Karpas-422 (cell line): ENCODE measurements at regions not wholly inside any gene's neighbourhood (a gene's known extent, or its start where the extent isn't known, plus 50 kb on each side); places are given as distances from the start of the nearest gene placed in this dataset.

ENCODE experiments used
- DNase-seq: peaks from one replicate; pipeline ENCODE4 v3.0.0-alpha.2; 2015
- H2AFZ ChIP-seq: fragments of 200-600 bp; sonication (generic); 2 replicates; pipeline ENCODE4 v1.6.1; 2014; ENCODE audit warnings: antibody characterized with exemption, low read length, mixed read lengths
- H3K27ac ChIP-seq: fragments of 200-600 bp; sonication (generic); 2 replicates; pipeline ENCODE4 v1.5.1; 2014; ENCODE audit warnings: mild to moderate bottlenecking, low read length, moderate library complexity
- H3K27me3 ChIP-seq: fragments of 200-600 bp; sonication (generic); 2 replicates; pipeline ENCODE4 v1.6.1; 2014; ENCODE audit warnings: low read length, mixed read lengths
- H3K36me3 ChIP-seq: fragments of 200-600 bp; sonication (generic); 2 replicates; pipeline ENCODE4 v1.6.1; 2014; ENCODE audit warnings: low read length, mixed read lengths; ENCODE audit not compliant: insufficient read depth
- H3K4me1 ChIP-seq: fragments of 200-600 bp; sonication (generic); 2 replicates; pipeline ENCODE4 v1.6.1; 2014; ENCODE audit warnings: mild to moderate bottlenecking, low read length, mixed read lengths
- H3K4me2 ChIP-seq: fragments of 200-600 bp; sonication (generic); 2 replicates; pipeline ENCODE4 v1.6.1; 2014; ENCODE audit warnings: low read length, low read depth, mild to moderate bottlenecking; ENCODE audit not compliant: poor library complexity, severe bottlenecking
- H3K4me3 ChIP-seq: fragments of 200-600 bp; sonication (generic); 2 replicates; pipeline ENCODE4 v1.5.1; 2014; ENCODE audit warnings: mild to moderate bottlenecking, antibody characterized with exemption, low read length, mixed read lengths
- H3K79me2 ChIP-seq: fragments of 200-600 bp; sonication (generic); 2 replicates; pipeline ENCODE4 v1.6.1; 2014; ENCODE audit warnings: mild to moderate bottlenecking, low read length, mixed read lengths
- H3K9ac ChIP-seq: fragments of 200-600 bp; sonication (generic); 2 replicates; pipeline ENCODE4 v1.6.0; 2014; ENCODE audit warnings: low read length
- H3K9me2 ChIP-seq: fragments of 200-600 bp; sonication (generic), shearing (Covaris generic); replicated peaks from 2 replicates; pipeline ENCODE4 v1.6.0; 2014; ENCODE audit warnings: mild to moderate bottlenecking, low read length, moderate library complexity; ENCODE audit not compliant: insufficient read depth
- H3K9me3 ChIP-seq: fragments of 300-700, 200-600 bp; sonication (generic); 2 replicates; pipeline ENCODE4 v1.6.1; 2014; ENCODE audit warnings: low read length, mixed read lengths
- H4K20me1 ChIP-seq: fragments of 200-600 bp; sonication (generic); 2 replicates; pipeline ENCODE4 v1.6.1; 2014; ENCODE audit warnings: mild to moderate bottlenecking, antibody characterized with exemption, low read length, low read depth; ENCODE audit not compliant: insufficient read depth

DNA sequence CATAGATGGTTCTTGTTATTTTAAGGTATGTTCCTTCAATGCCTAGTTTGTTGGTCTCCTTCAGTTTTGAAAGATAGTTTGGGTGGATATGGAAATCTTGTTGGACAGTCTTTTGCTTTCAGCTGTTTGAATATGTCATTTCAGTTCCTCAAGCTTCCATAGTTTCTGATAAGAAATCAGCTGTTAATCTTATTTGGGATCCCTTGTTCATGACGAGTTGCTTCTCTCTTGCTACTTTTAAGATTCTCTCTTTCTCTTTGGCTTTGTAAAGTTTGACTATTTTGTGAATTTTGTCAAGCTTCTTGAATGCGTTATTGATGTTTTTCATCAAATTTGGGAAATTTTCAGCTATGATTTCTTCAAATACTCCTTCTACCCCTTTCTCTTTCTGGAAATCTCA is 129.5 kb downstream of the GNL3L start:
- H3K4me1 ChIP-seq: no peaks in the 10 kb centered on the region
- peaks cover 19% of the 10 kb centered on the region for H3K9me3 ChIP-seq
- 0 out of 2 replicates have a peak, but pooled peaks cover 3% of the 10 kb centered on the region for H3K36me3 ChIP-seq
- H3K79me2 ChIP-seq: no peaks in the 10 kb centered on the region
- H3K27me3 ChIP-seq: no peaks in the 10 kb centered on the region
- no peak overlapping the region for H3K27ac ChIP-seq
- no peaks in the 10 kb centered on the region for H4K20me1 ChIP-seq
- H2AFZ ChIP-seq: no peak overlapping the region
- H3K9ac ChIP-seq: no peak overlapping the region
- no peaks in the 10 kb centered on the region for H3K9me2 ChIP-seq
- no peak overlapping the region for H3K4me2 ChIP-seq
- H3K4me3 ChIP-seq: no peak overlapping the region
- no peak for DNase-seq

DNA sequence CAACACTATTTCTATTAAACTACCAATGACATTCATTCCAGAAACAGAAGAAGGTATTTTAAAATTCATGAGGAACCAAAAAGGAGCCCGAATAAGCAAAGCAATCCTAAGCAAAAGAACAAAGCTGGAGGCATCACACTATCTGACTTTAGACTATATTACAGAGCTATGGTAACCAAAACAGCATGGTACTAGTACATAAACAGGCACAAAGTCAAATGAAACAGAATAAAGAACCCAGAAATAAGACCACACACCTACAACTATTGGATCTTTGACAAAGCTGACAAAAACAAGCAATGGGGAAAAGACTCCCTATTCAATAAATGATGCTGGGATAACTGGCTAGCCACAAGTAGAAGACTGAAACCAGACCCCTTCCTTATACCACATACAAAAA is 122.3 kb downstream of the ITIH6 start:
- no peak overlapping the region for H3K9ac ChIP-seq
- no peak overlapping the region for H3K27ac ChIP-seq
- no peaks in the 10 kb centered on the region for H3K27me3 ChIP-seq
- no peaks in the 10 kb centered on the region for H3K4me1 ChIP-seq
- no peaks in the 10 kb centered on the region for H4K20me1 ChIP-seq
- no peaks in the 10 kb centered on the region for H3K36me3 ChIP-seq
- no peaks in the 10 kb centered on the region for H3K9me3 ChIP-seq
- no peaks in the 10 kb centered on the region for H3K79me2 ChIP-seq
- H3K9me2 ChIP-seq: no peaks in the 10 kb centered on the region
- no peak for DNase-seq
- H3K4me2 ChIP-seq: no peak overlapping the region
- no peak overlapping the region for H3K4me3 ChIP-seq
- H2AFZ ChIP-seq: no peak overlapping the region

GRCh38 chrX:54695231-54695630 is 102.8 kb downstream of the ITIH6 start:
- Histone ChIP-seq H4K20me1 (no peaks in the 10 kb centered on the region), H3K4me3 (no peak overlapping the region), H3K4me2 (no peak overlapping the region), H3K36me3 (no peaks in the 10 kb centered on the region), H3K9me3 (0 out of 2 replicates have a peak, but pooled peaks cover 5% of the 10 kb centered on the region), H3K79me2 (no peaks in the 10 kb centered on the region), H2AFZ (no peak overlapping the region), H3K4me1 (peaks cover 10% of the 10 kb centered on the region), H3K27me3 (no peaks in the 10 kb centered on the region), H3K9me2 (no peaks in the 10 kb centered on the region), H3K9ac (no peak overlapping the region), H3K27ac (no peak overlapping the region)
- DNase-seq: no peak

- Histone ChIP-seq H3K4me1 (peaks cover 10% of the 10 kb centered on the region), H2AFZ (no peak overlapping the region), H3K36me3 (no peaks in the 10 kb centered on the region), H3K4me3 (no peak overlapping the region), H3K27ac (no peak overlapping the region), H3K9ac (no peak overlapping the region), H3K27me3 (no peaks in the 10 kb centered on the region), H3K4me2 (no peak overlapping the region), H3K9me2 (no peaks in the 10 kb centered on the region), H3K79me2 (no peaks in the 10 kb centered on the region), H3K9me3 (no peaks in the 10 kb centered on the region), H4K20me1 (no peaks in the 10 kb centered on the region)
- DNase-seq: peak; percentile 63
These were observed 102.1 kb downstream of the ITIH6 start for GRCh38 chrX:54695816-54696487.
